Stimulated activated effector memory CD8-positive, alpha-beta T cell treated with anti-CD3 and anti-CD28 coated beads, Interleukin-12 subunit alpha, Interleukin-12 subunit beta, amount 100 ng/mL, for 72 hours (primary cell): ENCODE measurements at regions not wholly inside any gene's neighbourhood (a gene's known extent, or its start where the extent isn't known, plus 50 kb on each side); places are given as distances from the start of the nearest gene placed in this dataset.

Source experiments
- ATAC-seq: fragments of 150-1000 bp; cut with Tn5 transposase; 2 replicates; pipeline ENCODE4 v1.10.0; 2021
- DNase-seq, 2 donors: peaks; one replicate each; pipeline ENCODE4 v3.0.0; 2021 to 2022; ENCODE audit warnings: low spot score in 2 of 2
- H3K27ac Mint-ChIP-seq: one replicate; pipeline ENCODE4 v1.8.0; 2022; ENCODE audit warnings: mild to moderate bottlenecking, mixed read lengths
- H3K36me3 Mint-ChIP-seq: one replicate; pipeline ENCODE4 v1.8.0; 2022; ENCODE audit warnings: mild to moderate bottlenecking, mixed read lengths
- H3K4me1 Mint-ChIP-seq: one replicate; pipeline ENCODE4 v1.8.0; 2022; ENCODE audit warnings: mixed read lengths
- H3K4me3 Mint-ChIP-seq: one replicate; pipeline ENCODE4 v1.8.0; 2022; ENCODE audit warnings: mild to moderate bottlenecking, mixed read lengths
- H3K9me3 Mint-ChIP-seq: one replicate; pipeline ENCODE4 v1.8.0; 2022; ENCODE audit warnings: mixed read lengths

GRCh38 chr2:198385856-198386255 lies 581.5 kb downstream of the PLCL1 start:
- Mint-ChIP-seq H3K4me1 (no peaks in the 10 kb centered on the region), H3K9me3 (no peaks in the 10 kb centered on the region), H3K4me3 (no peak overlapping the region), H3K36me3 (no peaks in the 10 kb centered on the region), H3K27ac (no peak overlapping the region)
- no peak for DNase-seq
- ATAC-seq, result no peak

- ATAC-seq (no peak), DNase-seq (no peak)
- Mint-ChIP-seq H3K4me1 (no peaks in the 10 kb centered on the region), H3K4me3 (no peak overlapping the region), H3K36me3 (no peaks in the 10 kb centered on the region), H3K27ac (no peak overlapping the region), H3K9me3 (no peaks in the 10 kb centered on the region)
These were observed 580.9 kb downstream of the PLCL1 start for GRCh38 chr2:198385326-198385725.

- Mint-ChIP-seq H3K4me3 (no peak overlapping the region), H3K4me1 (no peaks in the 10 kb centered on the region)
These were observed 579.0 kb downstream of the PLCL1 start for GRCh38 chr2:198383392-198383791.

GRCh38 chr2:198382811-198383210 lies 578.4 kb downstream of the PLCL1 start:
- no peak overlapping the region for H3K4me3 Mint-ChIP-seq
- no peak overlapping the region for H3K27ac Mint-ChIP-seq
- no peaks in the 10 kb centered on the region for H3K36me3 Mint-ChIP-seq
- H3K9me3 Mint-ChIP-seq, result no peaks in the 10 kb centered on the region
- no peak for DNase-seq
- no peak for ATAC-seq
- H3K4me1 Mint-ChIP-seq, result no peaks in the 10 kb centered on the region

More at GRCh38 chr2:198383392-198383791, 579.0 kb downstream of the PLCL1 start:
- peak; percentile 46 for ATAC-seq
- Mint-ChIP-seq H3K27ac (no peak overlapping the region), H3K36me3 (no peaks in the 10 kb centered on the region), H3K9me3 (no peaks in the 10 kb centered on the region)
- DNase-seq, result no peak

- Mint-ChIP-seq H3K9me3 (no peaks in the 10 kb centered on the region), H3K36me3 (no peaks in the 10 kb centered on the region), H3K4me3 (no peak overlapping the region), H3K4me1 (peaks cover 7% of the 10 kb centered on the region), H3K27ac (no peak overlapping the region)
- no peak for DNase-seq
- no peak for ATAC-seq
These were observed 572.3 kb downstream of the PLCL1 start for GRCh38 chr2:198376677-198377076.

GRCh38 chr2:198375083-198375410 lies 570.7 kb downstream of the PLCL1 start:
- peaks cover 7% of the 10 kb centered on the region for H3K4me1 Mint-ChIP-seq
- H3K27ac Mint-ChIP-seq, result no peak overlapping the region
- no peaks in the 10 kb centered on the region for H3K9me3 Mint-ChIP-seq
- H3K4me3 Mint-ChIP-seq, result no peak overlapping the region
- no peaks in the 10 kb centered on the region for H3K36me3 Mint-ChIP-seq
- DNase-seq, result no peak
- ATAC-seq, result no peak

- Mint-ChIP-seq H3K27ac (no peak overlapping the region), H3K36me3 (no peaks in the 10 kb centered on the region), H3K4me3 (no peak overlapping the region), H3K4me1 (peaks cover 7% of the 10 kb centered on the region), H3K9me3 (no peaks in the 10 kb centered on the region)
- ATAC-seq (no peak), DNase-seq (no peak)
These were observed 570.1 kb downstream of the PLCL1 start for GRCh38 chr2:198374375-198375082.

GRCh38 chr2:198371921-198372543 lies 567.6 kb downstream of the PLCL1 start:
- Mint-ChIP-seq H3K9me3 (no peaks in the 10 kb centered on the region), H3K36me3 (no peaks in the 10 kb centered on the region), H3K4me3 (no peak overlapping the region), H3K4me1 (peaks cover 7% of the 10 kb centered on the region), H3K27ac (no peak overlapping the region)
- DNase-seq, result no peak
- peak; percentile 75 for ATAC-seq

- H3K4me3 Mint-ChIP-seq, result no peak overlapping the region
- H3K36me3 Mint-ChIP-seq, result no peaks in the 10 kb centered on the region
- DNase-seq (no peak), ATAC-seq (no peak)
- no peak overlapping the region for H3K27ac Mint-ChIP-seq
- no peaks in the 10 kb centered on the region for H3K9me3 Mint-ChIP-seq
- H3K4me1 Mint-ChIP-seq, result peaks cover 7% of the 10 kb centered on the region
These were observed 566.9 kb downstream of the PLCL1 start for GRCh38 chr2:198371329-198371728.

- Mint-ChIP-seq H3K4me1 (peaks cover 7% of the 10 kb centered on the region), H3K4me3 (no peak overlapping the region), H3K9me3 (no peaks in the 10 kb centered on the region), H3K36me3 (no peaks in the 10 kb centered on the region), H3K27ac (no peak overlapping the region)
- no peak for ATAC-seq
- no peak for DNase-seq
These were observed 563.7 kb downstream of the PLCL1 start for GRCh38 chr2:198368089-198368488.

- DNase-seq (no peak), ATAC-seq (no peak)
- Mint-ChIP-seq H3K36me3 (no peaks in the 10 kb centered on the region), H3K9me3 (no peaks in the 10 kb centered on the region), H3K4me1 (no peaks in the 10 kb centered on the region), H3K27ac (no peak overlapping the region), H3K4me3 (no peak overlapping the region)
These were observed 558.3 kb downstream of the PLCL1 start for GRCh38 chr2:198362740-198363139.

GRCh38 chr2:198359308-198359707 lies 554.9 kb downstream of the PLCL1 start:
- H3K4me3 Mint-ChIP-seq, result no peak overlapping the region
- H3K36me3 Mint-ChIP-seq, result no peaks in the 10 kb centered on the region
- no peak overlapping the region for H3K27ac Mint-ChIP-seq
- DNase-seq (no peak), ATAC-seq (no peak)
- H3K9me3 Mint-ChIP-seq, result no peaks in the 10 kb centered on the region
- no peaks in the 10 kb centered on the region for H3K4me1 Mint-ChIP-seq

GRCh38 chr2:198356157-198356556 lies 551.8 kb downstream of the PLCL1 start:
- H3K9me3 Mint-ChIP-seq, result no peaks in the 10 kb centered on the region
- H3K4me1 Mint-ChIP-seq, result no peaks in the 10 kb centered on the region
- no peak for DNase-seq
- no peak for ATAC-seq
- H3K27ac Mint-ChIP-seq, result no peak overlapping the region
- H3K36me3 Mint-ChIP-seq, result no peaks in the 10 kb centered on the region
- H3K4me3 Mint-ChIP-seq, result no peak overlapping the region

- Mint-ChIP-seq H3K4me3 (no peak overlapping the region), H3K4me1 (no peaks in the 10 kb centered on the region), H3K27ac (no peak overlapping the region), H3K36me3 (no peaks in the 10 kb centered on the region), H3K9me3 (no peaks in the 10 kb centered on the region)
- DNase-seq (no peak), ATAC-seq (no peak)
These were observed 547.3 kb downstream of the PLCL1 start for GRCh38 chr2:198351647-198352046.

GRCh38 chr2:198347946-198348345 lies 543.6 kb downstream of the PLCL1 start:
- Mint-ChIP-seq H3K27ac (no peak overlapping the region), H3K36me3 (no peaks in the 10 kb centered on the region), H3K4me1 (no peaks in the 10 kb centered on the region), H3K9me3 (no peaks in the 10 kb centered on the region), H3K4me3 (no peak overlapping the region)
- DNase-seq (no peak), ATAC-seq (no peak)

- no peak for DNase-seq
- ATAC-seq, result no peak
- H3K4me1 Mint-ChIP-seq, result no peaks in the 10 kb centered on the region
- H3K4me3 Mint-ChIP-seq, result no peak overlapping the region
- no peak overlapping the region for H3K27ac Mint-ChIP-seq
- H3K36me3 Mint-ChIP-seq, result no peaks in the 10 kb centered on the region
- no peaks in the 10 kb centered on the region for H3K9me3 Mint-ChIP-seq
These were observed 543.0 kb downstream of the PLCL1 start for GRCh38 chr2:198347349-198347748.
